ENCODE measurements at regions not wholly inside any gene's neighbourhood (a gene's known extent, or its start where the extent isn't known, plus 50 kb on each side); places are given as distances from the start of the nearest gene placed in this dataset.

- Histone ChIP-seq H3K27ac (ENCODE audit: low read depth, low read length) (no peak overlapping the region), H3K36me3 (ENCODE audit: insufficient read depth, low read length) (no peaks in the 10 kb centered on the region), H3K4me3 (ENCODE audit: low read depth, low read length) (no peak overlapping the region), H3K79me2 (ENCODE audit: control insufficient read depth, insufficient read depth, low read length, unreplicated experiment) (no peaks in the 10 kb centered on the region), H3K4me1 (ENCODE audit: control insufficient read depth, insufficient read depth, low read length, unreplicated experiment) (no peaks in the 10 kb centered on the region), H2AFZ (ENCODE audit: low read length, unreplicated experiment) (no peak overlapping the region), H3K27me3 (ENCODE audit: insufficient read depth, low read length) (no peaks in the 10 kb centered on the region)
Observed at GRCh38 chr20:10802236-10802635, 128.4 kb upstream of the JAG1 start.

GRCh38 chr20:10805764-10806163 is 132.0 kb upstream of the JAG1 start:
- Histone ChIP-seq H3K27me3 (ENCODE audit: insufficient read depth, low read length) (no peaks in the 10 kb centered on the region), H3K36me3 (ENCODE audit: insufficient read depth, low read length) (no peaks in the 10 kb centered on the region), H2AFZ (ENCODE audit: low read length, unreplicated experiment) (no peak overlapping the region), H3K79me2 (ENCODE audit: control insufficient read depth, insufficient read depth, low read length, unreplicated experiment) (no peaks in the 10 kb centered on the region), H3K4me1 (ENCODE audit: control insufficient read depth, insufficient read depth, low read length, unreplicated experiment) (no peaks in the 10 kb centered on the region), H3K27ac (ENCODE audit: low read depth, low read length) (no peak overlapping the region), H3K4me3 (ENCODE audit: low read depth, low read length) (no peak overlapping the region)

GRCh38 chr20:10806539-10806938 is 132.7 kb upstream of the JAG1 start:
- no peaks in the 10 kb centered on the region for H3K79me2 ChIP-seq (ENCODE audit: control insufficient read depth, insufficient read depth, low read length, unreplicated experiment)
- no peak overlapping the region for H3K4me3 ChIP-seq (ENCODE audit: low read depth, low read length)
- H3K4me1 ChIP-seq (ENCODE audit: control insufficient read depth, insufficient read depth, low read length, unreplicated experiment) = no peaks in the 10 kb centered on the region
- no peak overlapping the region for H3K27ac ChIP-seq (ENCODE audit: low read depth, low read length)
- H3K36me3 ChIP-seq (ENCODE audit: insufficient read depth, low read length) = no peaks in the 10 kb centered on the region
- no peak overlapping the region for H2AFZ ChIP-seq (ENCODE audit: low read length, unreplicated experiment)
- H3K27me3 ChIP-seq (ENCODE audit: insufficient read depth, low read length) = no peaks in the 10 kb centered on the region

GRCh38 chr20:10807013-10807412 is 133.2 kb upstream of the JAG1 start:
- no peaks in the 10 kb centered on the region for H3K4me1 ChIP-seq (ENCODE audit: control insufficient read depth, insufficient read depth, low read length, unreplicated experiment)
- H3K27ac ChIP-seq (ENCODE audit: low read depth, low read length) = no peak overlapping the region
- H3K4me3 ChIP-seq (ENCODE audit: low read depth, low read length) = no peak overlapping the region
- H3K79me2 ChIP-seq (ENCODE audit: control insufficient read depth, insufficient read depth, low read length, unreplicated experiment) = no peaks in the 10 kb centered on the region
- no peaks in the 10 kb centered on the region for H3K27me3 ChIP-seq (ENCODE audit: insufficient read depth, low read length)
- no peak overlapping the region for H2AFZ ChIP-seq (ENCODE audit: low read length, unreplicated experiment)
- no peaks in the 10 kb centered on the region for H3K36me3 ChIP-seq (ENCODE audit: insufficient read depth, low read length)

- no peak overlapping the region for H2AFZ ChIP-seq (ENCODE audit: low read length, unreplicated experiment)
- no peaks in the 10 kb centered on the region for H3K36me3 ChIP-seq (ENCODE audit: insufficient read depth, low read length)
- H3K4me1 ChIP-seq (ENCODE audit: control insufficient read depth, insufficient read depth, low read length, unreplicated experiment) = no peaks in the 10 kb centered on the region
- no peaks in the 10 kb centered on the region for H3K79me2 ChIP-seq (ENCODE audit: control insufficient read depth, insufficient read depth, low read length, unreplicated experiment)
- H3K27ac ChIP-seq (ENCODE audit: low read depth, low read length) = no peak overlapping the region
- no peaks in the 10 kb centered on the region for H3K27me3 ChIP-seq (ENCODE audit: insufficient read depth, low read length)
- no peak overlapping the region for H3K4me3 ChIP-seq (ENCODE audit: low read depth, low read length)
Observed at GRCh38 chr20:10812759-10813327, 139.0 kb upstream of the JAG1 start.

GRCh38 chr20:10823585-10823984 is 149.8 kb upstream of the JAG1 start:
- no peak overlapping the region for H3K27ac ChIP-seq (ENCODE audit: low read depth, low read length)
- no peaks in the 10 kb centered on the region for H3K4me1 ChIP-seq (ENCODE audit: control insufficient read depth, insufficient read depth, low read length, unreplicated experiment)
- H3K36me3 ChIP-seq (ENCODE audit: insufficient read depth, low read length) = no peaks in the 10 kb centered on the region
- H3K4me3 ChIP-seq (ENCODE audit: low read depth, low read length) = no peak overlapping the region
- no peaks in the 10 kb centered on the region for H3K79me2 ChIP-seq (ENCODE audit: control insufficient read depth, insufficient read depth, low read length, unreplicated experiment)
- H3K27me3 ChIP-seq (ENCODE audit: insufficient read depth, low read length) = no peaks in the 10 kb centered on the region
- no peak overlapping the region for H2AFZ ChIP-seq (ENCODE audit: low read length, unreplicated experiment)

GRCh38 chr20:10824750-10825500 is 151.1 kb upstream of the JAG1 start:
- Histone ChIP-seq H3K27ac (ENCODE audit: low read depth, low read length) (no peak overlapping the region), H2AFZ (ENCODE audit: low read length, unreplicated experiment) (no peak overlapping the region), H3K4me3 (ENCODE audit: low read depth, low read length) (no peak overlapping the region), H3K27me3 (ENCODE audit: insufficient read depth, low read length) (no peaks in the 10 kb centered on the region), H3K4me1 (ENCODE audit: control insufficient read depth, insufficient read depth, low read length, unreplicated experiment) (no peaks in the 10 kb centered on the region), H3K79me2 (ENCODE audit: control insufficient read depth, insufficient read depth, low read length, unreplicated experiment) (no peaks in the 10 kb centered on the region), H3K36me3 (ENCODE audit: insufficient read depth, low read length) (no peaks in the 10 kb centered on the region)

- no peaks in the 10 kb centered on the region for H3K27me3 ChIP-seq (ENCODE audit: insufficient read depth, low read length)
- no peaks in the 10 kb centered on the region for H3K79me2 ChIP-seq (ENCODE audit: control insufficient read depth, insufficient read depth, low read length, unreplicated experiment)
- no peaks in the 10 kb centered on the region for H3K36me3 ChIP-seq (ENCODE audit: insufficient read depth, low read length)
- H3K27ac ChIP-seq (ENCODE audit: low read depth, low read length) = no peak overlapping the region
- no peak overlapping the region for H2AFZ ChIP-seq (ENCODE audit: low read length, unreplicated experiment)
- no peak overlapping the region for H3K4me3 ChIP-seq (ENCODE audit: low read depth, low read length)
- H3K4me1 ChIP-seq (ENCODE audit: control insufficient read depth, insufficient read depth, low read length, unreplicated experiment) = no peaks in the 10 kb centered on the region
Observed at GRCh38 chr20:10826111-10826510, 152.3 kb upstream of the JAG1 start.

GRCh38 chr20:10828180-10828579 is 154.4 kb upstream of the JAG1 start:
- Histone ChIP-seq H3K4me3 (ENCODE audit: low read depth, low read length) (no peak overlapping the region), H3K36me3 (ENCODE audit: insufficient read depth, low read length) (no peaks in the 10 kb centered on the region), H3K27me3 (ENCODE audit: insufficient read depth, low read length) (no peaks in the 10 kb centered on the region), H3K79me2 (ENCODE audit: control insufficient read depth, insufficient read depth, low read length, unreplicated experiment) (no peaks in the 10 kb centered on the region), H3K4me1 (ENCODE audit: control insufficient read depth, insufficient read depth, low read length, unreplicated experiment) (no peaks in the 10 kb centered on the region), H3K27ac (ENCODE audit: low read depth, low read length) (no peak overlapping the region), H2AFZ (ENCODE audit: low read length, unreplicated experiment) (no peak overlapping the region)

- Histone ChIP-seq H2AFZ (ENCODE audit: low read length, unreplicated experiment) (no peak overlapping the region), H3K79me2 (ENCODE audit: control insufficient read depth, insufficient read depth, low read length, unreplicated experiment) (no peaks in the 10 kb centered on the region), H3K27me3 (ENCODE audit: insufficient read depth, low read length) (no peaks in the 10 kb centered on the region), H3K4me3 (ENCODE audit: low read depth, low read length) (no peak overlapping the region), H3K27ac (ENCODE audit: low read depth, low read length) (no peak overlapping the region), H3K36me3 (ENCODE audit: insufficient read depth, low read length) (no peaks in the 10 kb centered on the region), H3K4me1 (ENCODE audit: control insufficient read depth, insufficient read depth, low read length, unreplicated experiment) (no peaks in the 10 kb centered on the region)
Observed at GRCh38 chr20:10832141-10832540, 158.3 kb upstream of the JAG1 start.

GRCh38 chr20:10837901-10838300 is 164.1 kb upstream of the JAG1 start:
- H3K27me3 ChIP-seq (ENCODE audit: insufficient read depth, low read length) = no peaks in the 10 kb centered on the region
- no peaks in the 10 kb centered on the region for H3K4me1 ChIP-seq (ENCODE audit: control insufficient read depth, insufficient read depth, low read length, unreplicated experiment)
- H3K36me3 ChIP-seq (ENCODE audit: insufficient read depth, low read length) = 0 out of 2 replicates have a peak, but pooled peaks cover 5% of the 10 kb centered on the region
- no peak overlapping the region for H3K4me3 ChIP-seq (ENCODE audit: low read depth, low read length)
- no peak overlapping the region for H3K27ac ChIP-seq (ENCODE audit: low read depth, low read length)
- H3K79me2 ChIP-seq (ENCODE audit: control insufficient read depth, insufficient read depth, low read length, unreplicated experiment) = no peaks in the 10 kb centered on the region
- H2AFZ ChIP-seq (ENCODE audit: low read length, unreplicated experiment) = no peak overlapping the region
